ENCODE measurements at regions not wholly inside any gene's neighbourhood (a gene's known extent, or its start where the extent isn't known, plus 50 kb on each side); places are given as distances from the start of the nearest gene placed in this dataset.
"Not testable (repeated sequence)": the region's sequence is repeated elsewhere in the genome, so short reads cannot be mapped to it uniquely, and the experiment has no call there.

DNA sequence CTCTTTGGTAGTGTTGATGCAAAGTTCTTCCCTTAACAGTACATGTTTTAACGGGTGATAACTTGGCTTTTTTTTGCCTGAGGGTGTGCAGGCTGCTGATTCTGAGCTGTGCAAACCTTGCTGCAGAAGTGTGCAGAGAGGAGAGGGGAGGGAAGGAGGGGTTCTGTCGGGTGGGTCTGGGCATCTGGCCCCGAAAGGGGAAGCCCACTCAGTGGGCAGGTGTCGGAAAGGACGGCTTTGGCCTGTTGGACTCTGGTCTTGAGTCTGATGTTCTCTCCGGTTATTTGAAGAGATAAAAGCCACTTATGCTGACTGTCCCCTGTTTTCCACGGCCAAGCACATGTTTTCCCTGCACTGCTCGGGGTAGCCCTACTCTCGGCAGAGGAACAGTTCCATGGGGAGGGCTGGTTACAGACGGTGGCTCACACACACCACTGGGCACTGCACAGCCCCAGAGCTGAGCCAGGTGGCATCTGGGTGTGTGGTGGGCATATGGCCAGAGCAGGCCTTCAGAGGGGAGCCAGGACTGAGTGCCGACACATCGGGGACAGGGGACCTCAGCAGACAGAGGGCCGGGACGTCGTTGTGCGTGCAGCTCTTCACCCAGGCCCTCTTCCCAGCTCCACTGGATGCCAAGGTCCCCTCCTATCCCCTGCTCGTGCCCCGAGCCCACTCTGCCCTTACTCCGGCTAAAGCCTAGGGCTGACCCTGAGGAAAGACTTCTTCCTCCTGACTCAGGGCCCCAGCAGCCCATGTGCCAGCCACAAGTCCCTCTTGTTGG is 93.2 kb downstream of the TEX29 start:
- no peak for DNase-seq

DNA sequence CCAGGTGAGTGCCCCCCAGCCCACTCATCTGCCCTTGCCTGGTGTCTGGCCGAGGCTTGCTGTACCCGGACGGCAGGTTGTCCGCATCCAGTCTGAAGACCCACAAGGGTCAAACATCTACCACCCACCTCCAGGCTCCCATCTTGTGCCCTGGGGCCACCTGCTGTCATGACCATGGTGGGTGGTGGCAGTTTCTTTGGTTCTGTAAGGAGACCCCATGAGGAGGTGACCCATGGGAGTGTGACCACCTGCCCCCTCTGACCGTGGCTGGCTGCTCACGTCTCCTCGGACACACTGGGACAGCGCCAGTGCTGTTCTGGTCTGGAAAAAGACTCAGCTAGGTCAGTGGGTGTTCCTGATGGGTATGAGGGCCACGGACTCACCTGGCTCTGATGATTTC is 93.9 kb downstream of the TEX29 start:
- no peak for DNase-seq

DNA sequence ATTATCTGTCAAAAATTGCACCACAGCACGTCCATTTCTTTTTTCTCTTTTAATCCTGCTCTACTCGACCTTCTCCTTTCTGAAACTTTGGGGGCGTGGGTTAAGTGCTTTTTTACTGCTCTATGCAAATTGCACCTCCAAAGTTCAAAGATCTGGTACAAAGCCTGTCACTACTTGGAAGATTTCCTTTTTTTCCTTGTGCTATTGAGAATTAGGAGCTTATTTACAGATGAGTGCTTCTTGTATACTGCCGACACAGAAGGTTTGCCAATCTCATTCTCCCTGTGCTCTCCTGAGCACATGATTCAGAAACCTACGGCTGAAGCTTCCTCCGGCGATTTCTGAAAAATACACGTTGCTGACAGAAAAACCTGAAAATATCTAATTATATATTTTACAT is 94.8 kb downstream of the TEX29 start:
- no peak for DNase-seq

DNA sequence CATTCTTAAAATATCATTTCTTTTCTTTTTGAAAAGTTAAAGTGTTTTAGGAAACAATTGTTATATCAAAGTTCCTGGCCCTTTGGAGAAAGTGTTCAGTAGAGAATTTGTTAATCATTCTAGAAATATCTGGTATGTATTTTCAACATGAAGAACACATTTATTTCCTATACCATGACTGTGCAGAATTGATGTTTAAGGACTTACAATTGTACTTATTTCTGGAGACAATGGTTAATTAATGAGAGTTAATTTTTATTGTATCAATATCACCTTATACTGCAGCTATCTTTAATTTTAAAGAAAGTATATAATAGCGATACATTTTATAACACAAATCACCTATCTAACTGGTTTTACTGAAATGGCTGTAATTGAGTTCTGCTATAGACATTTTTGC is 95.3 kb downstream of the TEX29 start:
- DNase-seq = no peak

DNA sequence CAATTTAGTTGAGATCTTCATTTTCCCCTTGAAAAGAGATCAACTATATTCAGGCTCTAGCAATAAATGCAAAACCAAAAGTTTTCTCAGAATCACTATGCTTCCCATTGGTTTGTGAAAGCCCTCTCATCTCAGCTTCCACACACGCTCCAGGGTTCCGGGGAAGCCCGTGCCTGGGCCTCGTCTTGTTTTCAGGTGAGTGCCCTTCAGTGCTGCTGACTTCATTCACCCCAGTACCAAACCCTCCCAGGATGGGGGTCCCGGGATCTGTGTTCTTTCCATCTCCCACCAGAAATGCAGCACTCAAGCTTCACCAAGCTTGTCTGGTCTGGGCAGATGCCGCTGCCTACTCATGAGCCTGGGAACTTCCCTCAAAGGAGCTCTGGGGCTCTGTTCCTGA is 97.7 kb downstream of the TEX29 start:
- no peak for DNase-seq

DNA sequence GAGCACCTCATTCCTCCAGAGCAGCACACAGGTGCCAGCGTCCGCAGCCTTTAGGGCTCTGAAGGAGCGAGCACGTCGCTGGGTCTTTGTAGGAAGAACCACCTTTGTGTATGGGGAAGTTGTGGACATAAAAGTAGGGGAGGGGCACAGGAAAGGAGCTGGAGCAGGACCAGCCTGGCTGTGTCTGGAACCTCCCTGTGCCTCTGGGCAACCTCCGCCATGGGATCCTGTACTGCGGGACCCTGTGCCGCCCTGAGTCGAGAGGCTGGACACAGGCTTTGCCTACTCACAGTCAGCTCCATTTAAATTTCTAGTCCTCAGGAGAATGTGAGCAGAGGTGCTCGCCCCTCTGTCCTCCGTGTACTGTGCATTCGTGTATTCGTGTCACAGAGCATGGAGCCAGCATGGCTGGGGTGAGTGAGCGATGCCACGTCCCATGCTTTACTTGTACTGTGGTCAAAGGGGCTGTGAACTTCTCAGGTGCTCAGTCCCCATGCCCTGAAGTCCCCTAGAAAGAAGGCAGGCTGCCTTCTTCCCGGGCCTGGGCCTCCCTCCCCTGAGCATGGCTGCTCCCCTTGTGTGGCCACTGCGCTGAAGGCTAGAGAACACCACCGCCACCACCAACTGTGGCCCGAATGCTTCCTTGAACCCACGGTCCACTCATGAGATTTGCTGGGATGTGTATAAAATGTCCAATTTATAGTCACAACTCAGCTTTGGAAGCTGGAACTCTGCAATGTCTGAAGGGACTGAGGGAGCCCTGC is 99.9 kb downstream of the TEX29 start:
- no peak for DNase-seq

DNA sequence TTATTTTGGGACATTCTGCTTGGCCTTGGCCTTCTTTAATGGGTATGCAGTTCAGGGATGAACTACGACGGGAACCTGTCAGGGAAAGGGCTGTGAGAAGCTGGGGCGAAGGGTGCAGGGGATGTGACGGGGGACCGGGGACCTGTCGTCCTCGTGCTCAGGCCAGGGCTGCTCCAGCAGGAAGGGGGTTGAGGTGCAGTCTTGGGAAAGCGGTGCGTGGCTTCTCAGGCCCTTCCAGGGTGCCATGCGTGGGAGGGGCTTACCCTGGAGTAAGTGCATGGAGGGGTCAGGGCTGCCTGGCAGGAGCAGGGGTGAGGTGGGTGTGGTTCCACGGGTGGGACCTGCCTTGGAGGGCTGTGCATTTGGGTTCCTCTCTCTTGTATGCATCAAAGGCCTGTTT is 100.8 kb downstream of the TEX29 start:
- DNase-seq = no peak

DNA sequence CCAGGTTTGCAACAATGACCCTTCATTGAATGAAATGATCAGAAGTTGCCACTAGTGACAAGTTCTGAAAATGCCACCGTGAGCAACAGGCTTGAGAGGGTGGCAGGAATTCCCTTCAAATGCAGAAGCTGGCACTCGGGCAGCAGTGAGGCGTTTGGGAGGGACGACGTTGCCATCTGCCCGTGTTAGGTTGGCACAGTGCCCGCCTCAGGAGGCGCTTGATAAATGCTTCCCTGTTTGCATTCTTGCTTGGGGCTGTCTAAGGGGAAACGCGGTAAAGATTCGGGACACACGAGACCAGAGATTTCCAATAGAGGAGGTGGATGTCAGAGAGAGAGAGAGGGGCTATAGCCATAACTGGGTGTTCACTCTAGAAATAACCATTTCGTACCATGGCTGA is 101.9 kb downstream of the TEX29 start:
- DNase-seq = no peak

DNA sequence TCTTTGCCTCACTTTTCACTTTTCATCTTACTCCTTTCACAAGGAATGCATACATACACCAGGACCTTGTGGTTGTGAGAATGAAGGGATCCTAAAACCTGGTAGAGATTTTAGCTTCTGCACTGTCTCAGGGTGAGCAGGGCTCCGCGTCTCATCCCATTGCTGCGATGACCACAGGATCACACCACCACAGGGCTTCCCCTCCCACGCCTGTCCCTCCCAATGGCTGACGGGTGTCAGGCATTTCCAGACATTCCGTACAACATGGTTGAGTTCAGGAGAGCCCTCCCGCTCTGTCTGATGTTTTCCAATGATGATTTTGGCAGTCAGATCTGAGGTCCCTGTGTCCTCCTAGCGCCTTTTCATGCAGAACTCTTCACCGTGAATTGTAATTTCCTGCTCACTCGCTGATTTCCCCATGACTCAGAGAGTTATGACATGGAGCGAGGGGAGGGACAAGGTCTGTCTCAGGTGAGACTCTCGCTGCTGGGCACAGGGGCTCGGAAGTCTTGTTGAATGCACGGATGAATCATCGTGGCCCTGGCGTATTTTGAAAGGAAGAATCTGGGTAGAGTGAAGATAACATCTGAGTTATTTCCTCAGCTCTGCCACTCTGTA is 102.8 kb downstream of the TEX29 start:
- DNase-seq = no peak

DNA sequence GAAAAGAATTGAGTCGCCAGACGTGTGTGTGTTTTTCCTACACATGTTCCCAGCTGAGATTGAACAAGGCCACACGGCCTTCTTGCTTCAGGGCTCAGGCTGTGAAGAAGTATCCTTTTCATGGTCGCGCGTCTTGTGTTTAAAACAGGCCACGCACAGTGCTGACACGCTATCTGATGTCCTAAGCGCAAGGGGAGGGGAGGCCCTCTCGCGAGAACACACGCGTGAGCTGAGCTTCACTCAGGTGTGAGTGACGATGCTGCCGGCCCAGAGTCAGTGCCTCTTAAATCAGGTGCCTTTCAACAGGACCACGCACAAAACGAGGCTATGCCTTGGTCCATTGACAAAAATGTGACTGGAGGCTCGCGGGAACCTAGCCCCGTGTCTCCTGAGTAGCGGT is 103.7 kb downstream of the TEX29 start:
- DNase-seq = no peak

DNA sequence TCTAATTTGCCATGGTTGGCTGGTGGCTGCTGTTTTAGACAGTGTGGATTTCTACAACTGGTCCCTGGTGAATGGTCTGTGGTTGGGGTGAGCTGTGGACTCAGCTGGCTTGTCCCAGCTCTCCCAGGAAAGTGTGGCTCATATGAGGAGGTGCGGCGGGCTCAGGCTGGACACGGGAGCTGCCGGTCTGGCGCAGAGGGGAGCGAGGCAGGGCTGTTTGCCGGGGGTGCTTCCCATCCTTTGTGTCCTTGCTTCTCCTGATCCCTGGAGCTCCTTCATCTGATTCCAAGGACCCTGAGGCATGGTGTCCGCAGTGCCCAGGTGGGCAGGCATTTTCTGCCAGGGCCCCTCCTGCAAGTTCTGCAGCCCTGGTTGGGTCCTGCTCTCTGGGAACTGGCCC is 104.9 kb downstream of the TEX29 start:
- no peak for DNase-seq

DNA sequence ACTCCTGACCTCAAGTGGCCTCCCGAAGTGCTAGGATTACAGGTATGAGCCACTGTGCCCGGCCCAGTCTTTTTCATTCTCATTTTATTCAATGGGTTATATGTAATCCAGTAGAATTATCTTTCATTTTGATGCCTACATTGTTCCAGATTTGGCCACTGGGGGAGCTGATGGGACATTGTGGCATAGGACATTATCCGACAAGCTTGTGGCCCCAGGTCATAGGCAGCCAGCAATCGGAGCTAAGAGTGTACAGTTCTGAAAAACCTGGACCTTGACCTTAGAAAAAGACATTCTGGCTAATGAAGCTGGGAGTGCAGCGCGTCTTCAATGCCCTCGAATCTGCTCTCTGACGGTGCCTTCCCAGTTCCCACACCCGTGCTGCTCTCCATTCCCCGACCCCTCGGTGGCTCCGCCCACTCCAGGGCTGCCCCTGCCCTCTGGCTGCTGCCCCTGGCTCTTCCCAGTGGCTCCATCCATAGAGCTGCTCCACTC is 108.7 kb downstream of the TEX29 start:
- DNase-seq = peak; percentile 37

DNA sequence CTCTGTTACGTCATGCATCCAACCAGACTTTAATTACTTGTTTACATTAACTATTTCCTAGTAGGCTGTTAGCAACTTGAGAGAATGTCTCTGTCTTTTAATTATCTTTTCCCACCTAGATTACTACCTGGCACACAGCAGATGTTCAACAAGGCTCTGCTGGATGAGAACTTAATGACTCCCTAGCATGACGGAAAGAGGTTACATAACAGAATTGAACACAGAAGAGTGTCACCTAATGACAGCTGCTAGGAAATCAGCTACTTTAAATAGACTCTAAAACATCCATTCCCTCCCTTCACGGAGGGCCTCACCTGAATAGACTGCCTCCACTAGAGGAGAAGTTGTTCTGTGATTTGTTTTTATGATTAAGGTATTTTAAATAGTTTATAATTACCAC is 110.8 kb downstream of the TEX29 start:
- no peak for DNase-seq

DNA sequence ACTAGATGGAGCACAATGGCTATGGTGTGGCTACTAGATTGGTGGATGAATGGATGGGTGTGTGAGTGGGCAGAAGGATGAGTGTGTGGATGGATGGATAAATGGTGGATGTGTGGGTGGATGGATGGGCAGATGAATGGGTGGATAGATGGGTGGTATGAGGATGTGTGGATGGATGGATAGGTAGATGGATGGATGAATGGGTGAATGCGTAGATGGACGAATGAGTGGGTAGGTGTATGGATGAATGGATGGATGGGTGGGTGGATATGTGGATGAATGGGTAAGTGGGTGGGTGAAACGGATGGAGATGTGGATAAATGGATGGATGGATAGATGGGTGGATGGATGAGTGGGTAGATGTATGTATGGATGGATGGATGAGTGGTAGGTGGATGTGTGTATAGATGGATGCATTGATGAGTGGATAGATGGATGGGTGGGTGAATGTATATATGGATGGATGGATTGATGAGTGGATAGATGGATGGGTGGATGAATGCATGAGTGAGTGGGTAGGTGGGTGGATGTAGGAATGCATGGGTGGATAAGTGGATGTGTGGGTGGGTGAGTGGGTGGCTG is 114.2 kb downstream of the TEX29 start:
- DNase-seq = no peak

DNA sequence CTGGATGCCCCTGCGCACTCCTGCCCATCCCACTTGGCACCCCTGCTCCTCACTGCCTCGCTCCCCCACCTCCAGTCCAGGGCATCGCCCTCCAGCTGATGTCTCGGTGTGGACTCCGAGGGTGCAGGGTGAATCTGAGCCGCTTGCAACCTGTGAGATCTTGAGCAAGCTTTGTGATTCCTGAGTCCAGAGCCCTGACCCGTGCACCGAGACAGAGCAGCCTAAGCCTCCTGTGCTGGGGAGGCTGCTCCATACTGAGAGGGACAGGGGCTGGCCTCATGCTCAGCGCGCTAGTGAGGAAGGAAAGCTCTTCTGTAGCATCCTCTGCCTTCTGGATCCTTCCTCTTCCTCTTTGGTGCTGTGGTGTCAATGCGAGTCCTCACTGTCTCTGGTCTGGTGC is 116.0 kb downstream of the TEX29 start:
- DNase-seq = no peak

DNA sequence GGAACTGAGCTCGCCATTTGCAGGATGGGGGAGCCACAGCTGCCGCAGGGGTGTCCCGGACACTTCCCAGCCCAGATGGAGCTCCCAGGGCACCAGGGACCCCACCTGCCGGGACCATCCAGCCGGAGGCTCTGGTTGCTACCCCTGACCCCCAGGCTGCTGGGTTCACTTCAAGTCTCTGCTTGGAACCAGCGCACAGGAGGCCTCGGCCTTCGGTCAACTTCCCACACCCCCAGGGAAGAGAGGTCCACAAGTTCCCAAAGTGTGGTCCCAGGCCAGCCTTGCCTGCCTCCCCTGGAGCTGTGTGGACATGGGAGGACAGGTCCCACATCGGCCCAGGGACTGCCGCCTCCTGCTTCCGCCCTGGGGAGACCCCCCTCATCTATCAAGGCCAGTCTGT is 117.0 kb downstream of the TEX29 start:
- no peak for DNase-seq

DNA sequence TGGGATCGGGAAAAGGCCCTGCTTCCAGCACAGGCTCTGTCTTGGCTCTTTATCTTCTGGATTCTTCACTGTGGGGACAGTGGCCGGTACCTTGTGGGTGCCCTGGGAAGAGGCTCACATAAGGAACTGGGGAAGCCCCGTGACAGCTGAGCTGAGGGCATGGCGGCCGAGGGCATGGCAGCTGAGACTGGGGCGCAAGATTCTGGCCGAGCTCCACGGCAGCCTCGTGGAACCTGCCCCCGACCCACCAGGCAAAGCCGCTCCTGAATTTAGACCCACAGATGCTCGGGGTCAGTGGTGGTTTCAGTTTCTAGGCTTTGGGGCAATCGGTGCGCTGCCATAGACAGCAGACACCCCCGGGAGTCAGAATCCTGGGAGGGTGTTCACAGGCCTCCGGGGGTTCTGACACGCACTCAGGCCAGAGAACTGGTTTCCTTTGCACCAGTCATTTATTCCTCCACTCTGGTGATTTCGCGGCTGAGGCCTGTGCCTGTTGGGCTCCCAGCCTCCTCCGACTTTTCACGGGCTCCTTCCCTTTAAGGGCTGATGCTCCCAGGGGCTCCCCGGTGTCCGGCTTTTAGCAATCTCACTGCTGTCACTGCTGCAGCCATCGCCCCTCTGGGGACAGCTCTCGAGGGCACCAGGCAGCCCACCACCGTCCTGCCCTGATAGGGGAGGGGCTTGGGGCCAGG is 117.6 kb downstream of the TEX29 start:
- DNase-seq = no peak

DNA sequence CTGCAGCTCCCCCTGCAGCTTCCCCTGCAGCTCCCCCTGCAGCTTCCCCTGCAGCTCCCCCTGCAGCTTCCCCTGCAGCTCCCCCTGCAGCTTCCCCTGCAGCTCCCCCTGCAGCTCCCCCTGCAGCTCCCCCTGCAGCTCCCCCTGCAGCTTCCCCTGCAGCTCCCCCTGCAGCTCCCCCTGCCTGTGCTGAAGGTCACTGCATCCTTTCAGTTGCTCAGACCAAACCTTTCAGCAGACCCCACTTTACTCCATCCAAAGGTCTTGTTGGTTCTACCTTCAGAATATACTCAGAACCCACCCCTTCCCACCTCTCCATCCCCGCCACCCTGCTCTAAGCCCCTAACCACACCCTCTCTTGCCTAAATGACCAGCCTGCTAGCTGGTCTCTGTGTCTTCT is 120.0 kb downstream of the TEX29 start:
- not testable (repeated sequence) for DNase-seq

DNA sequence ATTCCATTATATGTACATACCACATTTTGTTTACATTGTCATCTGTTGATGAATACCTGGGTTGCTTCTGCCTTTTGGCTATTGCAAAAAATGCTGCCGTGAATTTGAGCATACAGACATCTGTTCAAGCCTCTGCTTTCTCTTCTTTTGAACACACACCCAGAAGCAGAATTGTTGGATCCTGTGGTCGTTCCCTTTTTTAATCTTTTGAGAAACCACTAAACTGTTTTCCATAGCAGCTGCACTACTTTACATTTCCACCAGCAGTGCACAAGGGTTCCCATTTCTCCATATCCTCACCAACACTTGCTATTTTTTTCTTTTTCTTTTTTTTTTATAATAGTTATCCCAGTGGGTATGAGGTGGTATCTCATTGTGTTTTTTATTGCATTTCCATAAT is 123.5 kb downstream of the TEX29 start:
- no peak for DNase-seq

DNA sequence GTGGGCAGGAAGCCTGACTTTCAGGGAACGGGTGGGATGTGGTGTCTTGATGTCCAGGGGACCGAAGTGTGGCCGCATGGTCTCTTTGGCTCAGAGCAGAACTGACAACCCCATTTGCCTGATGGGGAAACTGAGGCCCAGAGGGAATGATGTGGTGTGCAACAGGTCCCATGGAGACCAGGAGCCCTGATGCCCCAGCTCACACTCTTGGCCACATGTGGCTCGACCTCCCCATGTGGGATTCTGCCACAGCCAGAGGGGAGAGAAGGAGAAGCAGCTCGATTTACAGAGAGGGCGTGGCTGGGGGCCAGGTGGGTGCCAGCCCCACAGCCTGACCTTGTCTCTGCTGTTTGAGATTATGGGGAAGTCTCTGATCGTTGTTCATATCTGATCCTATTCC is 128.1 kb downstream of the TEX29 start:
- DNase-seq = no peak

DNA sequence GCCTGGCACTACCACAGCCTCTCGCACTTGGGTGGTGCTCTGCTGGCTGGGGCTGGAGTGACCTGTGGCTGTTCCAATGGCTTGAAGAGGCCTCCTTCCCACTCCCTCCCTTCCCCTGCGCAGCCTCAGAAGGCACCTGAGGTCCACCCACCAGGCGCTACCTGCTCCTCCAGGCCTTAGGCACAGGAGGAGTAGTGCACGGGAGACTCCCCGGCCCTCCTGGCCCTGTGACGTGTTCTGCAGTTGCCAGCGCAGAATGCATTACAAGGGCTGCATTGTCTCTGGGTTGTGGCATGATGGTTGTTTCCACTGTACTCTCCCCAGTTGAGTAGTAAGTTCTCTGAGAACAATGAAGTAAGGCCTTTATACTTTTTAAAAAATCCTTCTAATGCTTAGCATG is 128.6 kb downstream of the TEX29 start:
- no peak for DNase-seq

DNA sequence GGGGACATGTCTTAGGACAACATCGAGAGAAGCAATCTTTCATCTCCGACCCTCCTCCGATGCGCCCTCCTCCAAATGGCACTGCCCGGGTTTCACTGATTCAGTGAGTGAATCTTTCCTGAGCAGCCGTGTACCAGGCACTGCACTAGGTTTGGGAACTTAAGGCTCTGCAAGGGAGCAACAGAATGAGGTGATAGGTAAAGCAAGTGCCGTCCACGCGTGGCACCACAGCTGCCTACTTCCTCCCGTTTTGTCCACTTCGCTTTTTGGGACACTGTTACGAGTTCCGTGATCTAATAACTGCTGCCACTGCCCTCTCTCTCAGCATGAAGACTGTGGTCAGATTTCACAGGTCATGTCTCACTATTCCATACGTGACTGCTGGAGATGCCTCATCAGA is 131.0 kb downstream of the TEX29 start:
- no peak for DNase-seq

All from EL (cell line).